ENCODE measurements at regions not wholly inside any gene's neighbourhood (a gene's known extent, or its start where the extent isn't known, plus 50 kb on each side); places are given as distances from the start of the nearest gene placed in this dataset.

GRCh38 chr10:78316451-78316931, 282.8 kb downstream of the RPS24 start:
- TF ChIP-seq CTCF (conservative IDR thresholded peaks at IDR 0.05 in 1 of 2, IDR thresholded peaks at IDR 0.05 in 1 of 2; ENCODE audit: extremely low read depth in 1 of 2, insufficient read depth in 1 of 2, low read depth in 1 of 2, low read length in 2 of 2): no peak
- TF ChIP-seq EZH2 (IDR thresholded peaks at IDR 0.05; ENCODE audit: borderline replicate concordance, low read length): no peak

Measured in mammary epithelial cell (primary cell).